Esophagus muscularis mucosa (tissue), 4 donors: ENCODE measurements at regions not wholly inside any gene's neighbourhood (a gene's known extent, or its start where the extent isn't known, plus 50 kb on each side); places are given as distances from the start of the nearest gene placed in this dataset.

Source experiments
- DNase-seq: peaks from one replicate; pipeline ENCODE4 v3.0.0-alpha.2; 2017; ENCODE audit errors: extremely low spot score
- H3K27ac ChIP-seq, 4 donors: fragments of 200-600 bp; sonication (generic); replicated peaks in 1 of 4; 1 replicate in 3 of 4; 2 replicates in 1 of 4; pipeline ENCODE4 v1.5.1; 2016 to 2019; ENCODE audit warnings: mild to moderate bottlenecking in 1 of 4
- H3K27me3 ChIP-seq, 4 donors: fragments of 200-600 bp; sonication (generic); one replicate each; pipeline versions ENCODE4 v1.5.1 to v1.6.0; 2016 to 2019
- H3K36me3 ChIP-seq, 4 donors: fragments of 200-600 bp; sonication (generic); one replicate each; pipeline ENCODE4 v1.5.1; 2016 to 2019
- H3K4me1 ChIP-seq, 4 donors: fragments of 200-600 bp; sonication (generic); one replicate each; pipeline ENCODE4 v1.5.1; 2016 to 2019
- H3K4me3 ChIP-seq, 4 donors: fragments of 200-600 bp; sonication (generic); 1 replicate in 2 of 4; 2 replicates in 2 of 4; pipeline ENCODE4 v1.5.1; 2016 to 2019; ENCODE audit warnings: mild to moderate bottlenecking in 4 of 4, moderate library complexity in 1 of 4
- H3K9me3 ChIP-seq, 4 donors: fragments of 200-600 bp; sonication (generic); 1 replicate in 3 of 4; 2 replicates in 1 of 4; pipeline ENCODE4 v1.5.1; 2016 to 2019
- EP300 ChIP-seq: sonication (generic); formaldehyde crosslinking; IDR thresholded peaks from one replicate; pipeline ENCODE4 v1.6.1; 2017; ENCODE audit warnings: antibody characterized with exemption
- POLR2A ChIP-seq: fragments of 450-650 bp; IDR thresholded peaks from one replicate; pipeline ENCODE4 v1.6.1; 2017; ENCODE audit warnings: antibody characterized with exemption, moderate library complexity, mild to moderate bottlenecking, low read depth
- POLR2AphosphoS5 ChIP-seq, 2 donors: sonication (generic); formaldehyde crosslinking; IDR thresholded peaks; one replicate each; pipeline ENCODE4 v1.6.1; 2017; ENCODE audit warnings: antibody characterized with exemption in 2 of 2
- WGBS: methylation state at CpG from one replicate; pipeline ENCODE4 v1.1.5; 2018; 5-methylcytosine and 5-hydroxymethylcytosine counted together
- intact Hi-C: fragments of 100-400 bp; cut with DNase I; formaldehyde crosslinking; loops from one replicate; pipeline ENCODE4 v1.15.1; 2023
- TF ChIP-seq, protein P1 (sequence below), 3 experiments: fragments of 200-600 bp in 2 of 3; fragments of 450-650 bp in 1 of 3; sonication (generic) in 2 of 3; IDR thresholded peaks; one replicate each; pipeline ENCODE4 v1.5.1; 2017 to 2019; ENCODE audit warnings: antibody characterized with exemption in 3 of 3, mild to moderate bottlenecking in 2 of 3, moderate library complexity in 1 of 3

DNA sequence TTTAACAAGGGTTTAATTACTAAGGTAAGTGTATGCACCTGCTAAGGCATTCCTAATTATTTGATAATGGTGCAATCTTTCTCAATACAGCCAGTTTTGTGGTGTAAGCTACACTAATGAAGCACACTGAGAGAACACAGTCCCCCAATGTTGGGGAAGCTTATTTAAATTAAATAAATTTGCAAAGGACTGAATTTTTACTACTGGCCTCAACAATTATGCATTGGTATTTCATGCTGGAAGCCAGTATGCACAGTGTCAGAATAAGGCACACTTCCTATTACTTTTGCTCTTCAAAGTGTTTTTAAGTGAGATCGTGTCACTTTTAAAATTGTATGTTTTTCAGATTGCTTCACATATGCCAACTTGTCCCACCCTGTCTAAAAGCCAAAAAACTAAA is 103.2 kb upstream of the ZNF521 start:
- Histone ChIP-seq H3K4me1 (no peaks in the 10 kb centered on the region), H3K9me3 (peaks cover 0 to 10% (median 7%) of the 10 kb centered on the region in 4 donors), H3K27ac (no peak overlapping the region), H3K4me3 (no peak overlapping the region), H3K36me3 (no peaks in the 10 kb centered on the region), H3K27me3 (no peaks in the 10 kb centered on the region)
- TF ChIP-seq, protein P1, sequence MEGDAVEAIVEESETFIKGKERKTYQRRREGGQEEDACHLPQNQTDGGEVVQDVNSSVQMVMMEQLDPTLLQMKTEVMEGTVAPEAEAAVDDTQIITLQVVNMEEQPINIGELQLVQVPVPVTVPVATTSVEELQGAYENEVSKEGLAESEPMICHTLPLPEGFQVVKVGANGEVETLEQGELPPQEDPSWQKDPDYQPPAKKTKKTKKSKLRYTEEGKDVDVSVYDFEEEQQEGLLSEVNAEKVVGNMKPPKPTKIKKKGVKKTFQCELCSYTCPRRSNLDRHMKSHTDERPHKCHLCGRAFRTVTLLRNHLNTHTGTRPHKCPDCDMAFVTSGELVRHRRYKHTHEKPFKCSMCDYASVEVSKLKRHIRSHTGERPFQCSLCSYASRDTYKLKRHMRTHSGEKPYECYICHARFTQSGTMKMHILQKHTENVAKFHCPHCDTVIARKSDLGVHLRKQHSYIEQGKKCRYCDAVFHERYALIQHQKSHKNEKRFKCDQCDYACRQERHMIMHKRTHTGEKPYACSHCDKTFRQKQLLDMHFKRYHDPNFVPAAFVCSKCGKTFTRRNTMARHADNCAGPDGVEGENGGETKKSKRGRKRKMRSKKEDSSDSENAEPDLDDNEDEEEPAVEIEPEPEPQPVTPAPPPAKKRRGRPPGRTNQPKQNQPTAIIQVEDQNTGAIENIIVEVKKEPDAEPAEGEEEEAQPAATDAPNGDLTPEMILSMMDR (IDR thresholded peaks at IDR 0.05), result no peak
- TF ChIP-seq EP300 (no peak), POLR2A (no peak), POLR2AphosphoS5 (IDR thresholded peaks at IDR 0.05) (no peak)
- intact Hi-C loops, result no loop called here
- WGBS, result 70% methylated on average over 1 of the region's 1 CpG
- no peak for DNase-seq

GRCh38 chr18:25454730-25455129 is 102.8 kb upstream of the ZNF521 start:
- TF ChIP-seq POLR2AphosphoS5 (IDR thresholded peaks at IDR 0.05) (no peak), EP300 (no peak)
- TF ChIP-seq, protein P1 (IDR thresholded peaks at IDR 0.05), result no peak
- H3K4me3 ChIP-seq, result no peak overlapping the region
- no peaks in the 10 kb centered on the region for H3K4me1 ChIP-seq
- H3K27ac ChIP-seq, result peak overlapping the region in 1 of 4 donors; percentile 21
- intact Hi-C loops, result no loop called here
- H3K9me3 ChIP-seq, result peaks cover 0 to 10% (median 7%) of the 10 kb centered on the region in 4 donors
- H3K27me3 ChIP-seq, result no peaks in the 10 kb centered on the region
- H3K36me3 ChIP-seq, result no peaks in the 10 kb centered on the region
- WGBS, result 93% methylated on average over 3 of the region's 3 CpGs
- DNase-seq, result no peak

- WGBS, result 86% methylated on average over 4 of the region's 4 CpGs
- no peak for DNase-seq
- H3K27ac ChIP-seq, result peak overlapping the region in 1 of 4 donors; percentile 21
- TF ChIP-seq, protein P1 (IDR thresholded peaks at IDR 0.05), result no peak
- TF ChIP-seq POLR2A (no peak), POLR2AphosphoS5 (IDR thresholded peaks at IDR 0.05) (no peak), EP300 (no peak)
- no peaks in the 10 kb centered on the region for H3K27me3 ChIP-seq
- no peaks in the 10 kb centered on the region for H3K36me3 ChIP-seq
- no peak overlapping the region for H3K4me3 ChIP-seq
- H3K9me3 ChIP-seq, result peaks cover 0 to 10% (median 7%) of the 10 kb centered on the region in 4 donors
- H3K4me1 ChIP-seq, result no peaks in the 10 kb centered on the region
- intact Hi-C loops, result no loop called here
Observed at GRCh38 chr18:25454270-25454659, 102.3 kb upstream of the ZNF521 start.

- WGBS, result 71% methylated on average over 7 of the region's 7 CpGs
- DNase-seq, result no peak
- Histone ChIP-seq H3K36me3 (no peaks in the 10 kb centered on the region), H3K9me3 (peaks cover 0 to 10% (median 7%) of the 10 kb centered on the region in 4 donors), H3K27ac (peak overlapping the region in 1 of 4 donors; percentile 21), H3K4me3 (no peak overlapping the region), H3K27me3 (no peaks in the 10 kb centered on the region), H3K4me1 (no peaks in the 10 kb centered on the region)
- TF ChIP-seq EP300 (no peak), POLR2A (no peak), POLR2AphosphoS5 (IDR thresholded peaks at IDR 0.05) (no peak)
- TF ChIP-seq, protein P1 (IDR thresholded peaks at IDR 0.05), result no peak
- intact Hi-C loops, result no loop called here
Observed at GRCh38 chr18:25453556-25454269, 101.7 kb upstream of the ZNF521 start.
